GM06990 (cell line): ENCODE measurements at regions not wholly inside any gene's neighbourhood (a gene's known extent, or its start where the extent isn't known, plus 50 kb on each side); places are given as distances from the start of the nearest gene placed in this dataset.

Experiments
- DNase-seq: peaks from one replicate; pipeline ENCODE4 v3.0.0-alpha.2; 2011; ENCODE audit not compliant: insufficient read length; ENCODE audit errors: extremely low read depth
- H3K27me3 ChIP-seq: replicated peaks from 2 replicates; pipeline ENCODE4 v1.6.0; 2011; ENCODE audit warnings: low read length; ENCODE audit not compliant: control insufficient read depth, insufficient read depth
- H3K36me3 ChIP-seq: 2 replicates; pipeline ENCODE4 v1.5.1; 2011; ENCODE audit warnings: low read length; ENCODE audit not compliant: control insufficient read depth, insufficient read depth
- H3K4me3 ChIP-seq: replicated peaks from 2 replicates; pipeline ENCODE4 v1.5.1; 2011; ENCODE audit warnings: low read depth, mild to moderate bottlenecking, control low read depth, low read length
- CTCF ChIP-seq: IDR thresholded peaks from 2 replicates; pipeline ENCODE4 v1.5.1; 2011; ENCODE audit warnings: low read length, control low read depth, mild to moderate bottlenecking, inconsistent platforms; ENCODE audit not compliant: insufficient read depth, poor library complexity, severe bottlenecking

GRCh38 chr17:36739208-36739607 lies 137.8 kb downstream of the MRM1 start:
- DNase-seq = no peak
- Histone ChIP-seq H3K4me3 (no peak overlapping the region), H3K27me3 (no peaks in the 10 kb centered on the region; the same call in none of the 2 replicates), H3K36me3 (no peaks in the 10 kb centered on the region)
- TF ChIP-seq CTCF = no peak

- H3K36me3 ChIP-seq = no peaks in the 10 kb centered on the region
- no peak for TF ChIP-seq CTCF
- H3K27me3 ChIP-seq = no peaks in the 10 kb centered on the region; the same call in none of the 2 replicates
- no peak for DNase-seq
- H3K4me3 ChIP-seq = no peak overlapping the region
These were observed 138.8 kb downstream of the MRM1 start for GRCh38 chr17:36740157-36740556.

- TF ChIP-seq CTCF = no peak
- no peaks in the 10 kb centered on the region; the same call in 1 of the 2 replicates for H3K27me3 ChIP-seq
These were observed 139.9 kb downstream of the MRM1 start for GRCh38 chr17:36741019-36741902.

GRCh38 chr17:36742267-36743000 lies 141.1 kb downstream of the MRM1 start:
- Histone ChIP-seq H3K4me3 (no peak overlapping the region), H3K27me3 (no peaks in the 10 kb centered on the region; the same call in 1 of the 2 replicates), H3K36me3 (no peaks in the 10 kb centered on the region)
- TF ChIP-seq CTCF = no peak
- no peak for DNase-seq

More at GRCh38 chr17:36741019-36741902, 139.9 kb downstream of the MRM1 start:
- no peak for DNase-seq
- Histone ChIP-seq H3K4me3 (no peak overlapping the region), H3K36me3 (no peaks in the 10 kb centered on the region)

GRCh38 chr17:36743130-36743529 lies 141.7 kb downstream of the MRM1 start:
- Histone ChIP-seq H3K4me3 (no peak overlapping the region), H3K27me3 (no peaks in the 10 kb centered on the region; the same call in 1 of the 2 replicates), H3K36me3 (no peaks in the 10 kb centered on the region)
- DNase-seq = no peak
- TF ChIP-seq CTCF = no peak
